ENCODE measurements at regions not wholly inside any gene's neighbourhood (a gene's known extent, or its start where the extent isn't known, plus 50 kb on each side); places are given as distances from the start of the nearest gene placed in this dataset.
"Not testable (repeated sequence)": the region's sequence is repeated elsewhere in the genome, so short reads cannot be mapped to it uniquely, and the experiment has no call there.

- not testable (repeated sequence) for ATAC-seq (ENCODE audit: low FRiP score); DNase-seq (ENCODE audit: low spot score)
These were observed 96.2 kb downstream of the BDH1 start for GRCh38 chr3:197459571-197459970.

- no peak for DNase-seq (ENCODE audit: low spot score)
- no peak for TF ChIP-seq CTCF (IDR thresholded peaks at IDR 0.05)
- no peak for ATAC-seq (ENCODE audit: low FRiP score)
These were observed 96.8 kb downstream of the BDH1 start for GRCh38 chr3:197458906-197459470.

- no peak for DNase-seq (ENCODE audit: low spot score)
- TF ChIP-seq CTCF (IDR thresholded peaks at IDR 0.05): no peak
- no peak for ATAC-seq (ENCODE audit: low FRiP score)
These were observed 97.5 kb downstream of the BDH1 start for GRCh38 chr3:197458179-197458707.

GRCh38 chr3:197456261-197457091 lies 99.3 kb downstream of the BDH1 start:
- peak; percentile 88 for ATAC-seq (ENCODE audit: low FRiP score)
- DNase-seq (ENCODE audit: low spot score): peak; percentile 68
- no peak for TF ChIP-seq CTCF (IDR thresholded peaks at IDR 0.05)

- DNase-seq (ENCODE audit: low spot score); ATAC-seq (ENCODE audit: low FRiP score): not testable (repeated sequence)
These were observed 100.9 kb downstream of the BDH1 start for GRCh38 chr3:197454841-197455240.

- ATAC-seq (ENCODE audit: low FRiP score): no peak
- no peak for TF ChIP-seq CTCF (IDR thresholded peaks at IDR 0.05)
- DNase-seq (ENCODE audit: low spot score): no peak
These were observed 101.8 kb downstream of the BDH1 start for GRCh38 chr3:197454014-197454413.

- DNase-seq (ENCODE audit: low spot score) (no peak), ATAC-seq (ENCODE audit: low FRiP score) (no peak)
- no peak for TF ChIP-seq CTCF (IDR thresholded peaks at IDR 0.05)
These were observed 105.0 kb downstream of the BDH1 start for GRCh38 chr3:197450810-197451209.

GRCh38 chr3:197450308-197450707 lies 105.5 kb downstream of the BDH1 start:
- no peak for TF ChIP-seq CTCF (IDR thresholded peaks at IDR 0.05)
- no peak for ATAC-seq (ENCODE audit: low FRiP score)
- DNase-seq (ENCODE audit: low spot score): no peak

GRCh38 chr3:197449181-197449580 lies 106.6 kb downstream of the BDH1 start:
- DNase-seq (ENCODE audit: low spot score); ATAC-seq (ENCODE audit: low FRiP score): not testable (repeated sequence)

GRCh38 chr3:197447781-197448180 lies 108.0 kb downstream of the BDH1 start:
- not testable (repeated sequence) for DNase-seq (ENCODE audit: low spot score); ATAC-seq (ENCODE audit: low FRiP score)
